ENCODE measurements at regions not wholly inside any gene's neighbourhood (a gene's known extent, or its start where the extent isn't known, plus 50 kb on each side); places are given as distances from the start of the nearest gene placed in this dataset.

- TF ChIP-seq RB1 (IDR thresholded peaks at IDR 0.05; ENCODE audit: low read depth) (no peak), POLR2AphosphoS5 (IDR thresholded peaks at IDR 0.05; ENCODE audit: control insufficient read depth, insufficient read depth, low read depth, low read length) (no peak), SREBF1 (IDR thresholded peaks at IDR 0.05; ENCODE audit: borderline replicate concordance, low read depth, low read length) (no peak), DPF2 (IDR thresholded peaks at IDR 0.05) (no peak), POLR2A (conservative IDR thresholded peaks at IDR 0.05) (no peak), ZBTB7A (IDR thresholded peaks at IDR 0.05; ENCODE audit: borderline replicate concordance, control insufficient read depth, low read depth, low read length) (no peak), THAP12 (CRISPR knock-in tag; IDR thresholded peaks at IDR 0.05) (no peak), EZH2 (IDR thresholded peaks at IDR 0.05; ENCODE audit: borderline replicate concordance, low read depth, low read length) (no peak), KAT2B (IDR thresholded peaks at IDR 0.05; ENCODE audit: low read depth, low read length) (no peak), ZFP36 (IDR thresholded peaks at IDR 0.05; ENCODE audit: low read depth, low read length, partially characterized antibody) (no peak), ZNF518B (CRISPR knock-in tag; IDR thresholded peaks at IDR 0.05) (no peak), PYGO2 (tag; IDR thresholded peaks at IDR 0.05) (no peak), SMC3 (conservative IDR thresholded peaks at IDR 0.05; ENCODE audit: insufficient read depth, low read depth, low read length) (no peak), GABPA (tag; conservative IDR thresholded peaks at IDR 0.05; ENCODE audit: low read depth) (no peak)
Measured at GRCh38 chr12:77594366-77594765, 236.3 kb upstream of the NAV3 start.
